Stomach smooth muscle (tissue), 2 donors: ENCODE measurements at regions not wholly inside any gene's neighbourhood (a gene's known extent, or its start where the extent isn't known, plus 50 kb on each side); places are given as distances from the start of the nearest gene placed in this dataset.

Experiments
- H3K27ac ChIP-seq: one replicate; pipeline ENCODE4 v1.7.0; 2013; ENCODE audit warnings: mild to moderate bottlenecking, low read length, inconsistent platforms
- H3K27me3 ChIP-seq, 2 donors: one replicate each; pipeline ENCODE4 v1.7.0; 2013; ENCODE audit warnings: low read length in 2 of 2; ENCODE audit not compliant: insufficient read depth in 2 of 2, control insufficient read depth in 1 of 2
- H3K36me3 ChIP-seq, 2 donors: one replicate each; pipeline ENCODE4 v1.7.0; 2013; ENCODE audit warnings: low read length in 2 of 2; ENCODE audit not compliant: control insufficient read depth in 2 of 2, insufficient read depth in 2 of 2
- H3K4me1 ChIP-seq: one replicate; pipeline ENCODE4 v1.7.0; 2013; ENCODE audit warnings: low read length; ENCODE audit not compliant: control insufficient read depth, insufficient read depth
- H3K4me3 ChIP-seq, 2 donors: one replicate each; pipeline ENCODE4 v1.7.0; 2013; ENCODE audit warnings: low read length in 2 of 2
- H3K9ac ChIP-seq, 2 donors: one replicate each; pipeline ENCODE4 v1.7.0; 2013; ENCODE audit warnings: low read length in 2 of 2, mild to moderate bottlenecking in 1 of 2
- H3K9me3 ChIP-seq, 2 donors: one replicate each; pipeline ENCODE4 v1.7.0; 2013; ENCODE audit warnings: low read length in 2 of 2; ENCODE audit not compliant: control insufficient read depth in 2 of 2
- donor health status: healthy.
- donor health status: Pancreatic carcinoma.

- no peak overlapping the region for H3K4me3 ChIP-seq
- H3K9ac ChIP-seq = no peak overlapping the region
- H3K4me1 ChIP-seq = peaks cover 6% of the 10 kb centered on the region
- no peaks in the 10 kb centered on the region for H3K36me3 ChIP-seq
- H3K27me3 ChIP-seq = no peaks in the 10 kb centered on the region
- no peaks in the 10 kb centered on the region for H3K9me3 ChIP-seq
- H3K27ac ChIP-seq = no peak overlapping the region
Measured at GRCh38 chr3:26064297-26064696, 274.4 kb downstream of the OXSM start.

GRCh38 chr3:26068890-26069289 lies 279.0 kb downstream of the OXSM start:
- H3K4me3 ChIP-seq = no peak overlapping the region
- H3K36me3 ChIP-seq = no peaks in the 10 kb centered on the region
- H3K27me3 ChIP-seq = no peaks in the 10 kb centered on the region
- H3K9me3 ChIP-seq = no peaks in the 10 kb centered on the region
- H3K4me1 ChIP-seq = peaks cover 6% of the 10 kb centered on the region
- no peak overlapping the region for H3K27ac ChIP-seq
- H3K9ac ChIP-seq = no peak overlapping the region

DNA sequence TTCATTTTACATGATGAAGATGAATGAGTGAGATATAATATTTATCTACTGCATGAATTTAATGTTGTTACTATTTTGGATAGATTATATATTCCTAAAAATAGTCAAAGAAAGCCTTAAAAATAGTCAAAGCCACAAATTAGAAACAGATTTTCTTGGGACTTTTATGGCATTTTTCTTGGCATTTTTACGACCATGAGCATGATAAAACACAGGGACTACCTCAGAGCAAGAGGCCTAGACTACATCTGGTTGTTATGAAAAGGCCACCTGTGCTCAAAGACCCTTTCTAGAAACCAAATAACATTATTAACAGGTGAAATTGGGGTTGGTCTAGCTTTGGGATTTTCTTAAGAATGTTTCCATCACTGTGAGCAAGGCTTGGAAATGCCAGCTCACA lies 281.0 kb downstream of the OXSM start:
- H3K4me3 ChIP-seq = no peak overlapping the region
- no peaks in the 10 kb centered on the region for H3K36me3 ChIP-seq
- H3K4me1 ChIP-seq = peaks cover 6% of the 10 kb centered on the region
- no peak overlapping the region for H3K27ac ChIP-seq
- H3K27me3 ChIP-seq = no peaks in the 10 kb centered on the region
- H3K9me3 ChIP-seq = no peaks in the 10 kb centered on the region
- H3K9ac ChIP-seq = no peak overlapping the region

- H3K4me1 ChIP-seq = no peaks in the 10 kb centered on the region
Measured at GRCh38 chr3:26074080-26074479, 284.2 kb downstream of the OXSM start.

GRCh38 chr3:26078539-26078938 lies 288.6 kb downstream of the OXSM start:
- peaks cover 1% of the 10 kb centered on the region for H3K4me1 ChIP-seq
- no peak overlapping the region for H3K27ac ChIP-seq
- no peak overlapping the region for H3K4me3 ChIP-seq
- no peak overlapping the region for H3K9ac ChIP-seq
- H3K36me3 ChIP-seq = no peaks in the 10 kb centered on the region
- H3K27me3 ChIP-seq = no peaks in the 10 kb centered on the region
- H3K9me3 ChIP-seq = no peaks in the 10 kb centered on the region

More at GRCh38 chr3:26074080-26074479, 284.2 kb downstream of the OXSM start:
- no peaks in the 10 kb centered on the region for H3K27me3 ChIP-seq
- no peaks in the 10 kb centered on the region for H3K36me3 ChIP-seq
- no peak overlapping the region for H3K9ac ChIP-seq
- H3K27ac ChIP-seq = no peak overlapping the region
- no peaks in the 10 kb centered on the region for H3K9me3 ChIP-seq
- no peak overlapping the region for H3K4me3 ChIP-seq

GRCh38 chr3:26081166-26081565 lies 291.3 kb downstream of the OXSM start:
- Histone ChIP-seq H3K36me3 (no peaks in the 10 kb centered on the region), H3K4me3 (no peak overlapping the region), H3K27ac (no peak overlapping the region), H3K9ac (no peak overlapping the region), H3K9me3 (no peaks in the 10 kb centered on the region), H3K27me3 (no peaks in the 10 kb centered on the region), H3K4me1 (peaks cover 2% of the 10 kb centered on the region)

- Histone ChIP-seq H3K27me3 (no peaks in the 10 kb centered on the region), H3K9me3 (no peaks in the 10 kb centered on the region), H3K36me3 (no peaks in the 10 kb centered on the region), H3K4me3 (no peak overlapping the region), H3K9ac (no peak overlapping the region), H3K4me1 (peaks cover 2% of the 10 kb centered on the region), H3K27ac (no peak overlapping the region)
Measured at GRCh38 chr3:26081806-26082205, 291.9 kb downstream of the OXSM start.

DNA sequence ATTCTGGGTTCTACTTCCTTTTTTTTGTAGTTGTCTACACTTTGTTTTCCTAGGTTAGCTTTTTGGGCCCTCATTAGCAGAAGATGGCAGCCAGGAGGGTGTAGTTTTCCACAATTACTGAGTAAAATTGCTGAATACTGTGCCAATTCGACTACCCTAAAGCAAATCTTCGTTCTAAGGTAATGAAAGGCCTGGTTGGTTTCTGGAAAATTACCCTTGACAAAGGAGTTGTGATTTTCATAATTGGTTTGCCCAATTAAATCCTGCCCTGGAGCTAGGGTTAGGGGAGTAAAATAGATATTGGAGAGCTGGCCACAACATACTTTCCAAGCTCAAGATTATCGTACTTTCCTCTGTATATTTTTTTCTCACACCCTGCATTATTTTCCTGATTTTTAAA lies 293.0 kb downstream of the OXSM start:
- Histone ChIP-seq H3K4me1 (peaks cover 2% of the 10 kb centered on the region), H3K4me3 (no peak overlapping the region), H3K9me3 (peaks cover 0 to 5% of the 10 kb centered on the region in 2 donors), H3K36me3 (no peaks in the 10 kb centered on the region), H3K27me3 (no peaks in the 10 kb centered on the region), H3K27ac (no peak overlapping the region), H3K9ac (no peak overlapping the region)

DNA sequence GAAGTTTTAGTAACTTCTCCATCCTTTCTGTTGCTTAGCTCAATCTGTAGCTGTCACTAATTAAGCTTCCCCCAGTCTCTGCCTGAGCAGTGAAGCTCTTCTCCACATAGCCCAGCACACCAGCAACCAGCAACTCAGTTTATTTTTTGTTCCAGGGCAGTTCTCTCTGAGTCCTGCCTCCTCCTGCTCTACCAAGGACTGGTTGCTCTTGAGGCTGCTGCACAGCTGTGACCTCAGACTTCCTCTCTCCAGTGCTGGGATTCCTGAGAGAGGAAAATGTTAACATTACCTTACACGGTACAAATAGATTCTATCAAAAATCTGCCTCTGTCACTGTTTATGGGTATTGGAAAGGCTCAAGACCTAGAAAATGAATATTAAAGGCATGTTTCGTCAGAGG lies 294.7 kb downstream of the OXSM start:
- Histone ChIP-seq H3K4me3 (no peak overlapping the region), H3K27me3 (no peaks in the 10 kb centered on the region), H3K9ac (no peak overlapping the region), H3K36me3 (no peaks in the 10 kb centered on the region), H3K9me3 (peaks cover 0 to 5% of the 10 kb centered on the region in 2 donors), H3K27ac (peak overlapping the region; percentile 37), H3K4me1 (peaks cover 2% of the 10 kb centered on the region)

DNA sequence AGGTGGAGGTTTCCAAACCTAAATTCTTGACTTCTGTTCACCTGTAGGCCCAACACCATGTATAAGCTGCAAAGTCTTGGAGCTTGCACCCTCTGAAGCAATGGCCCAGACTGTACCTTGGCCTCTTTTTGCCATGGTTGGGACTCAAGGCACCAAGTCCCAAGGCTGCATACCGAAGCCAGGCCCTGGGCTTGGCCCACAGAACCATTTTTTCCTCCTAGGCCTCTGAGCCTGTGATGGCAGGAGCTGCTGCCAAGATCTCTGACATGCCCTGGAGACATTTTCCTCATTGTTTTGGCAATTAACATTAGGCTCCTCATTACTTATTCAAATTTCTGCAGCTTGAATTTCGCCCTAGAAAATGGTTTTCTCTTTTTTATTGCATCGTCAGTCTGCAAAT lies 297.9 kb downstream of the OXSM start:
- Histone ChIP-seq H3K4me1 (peaks cover 2% of the 10 kb centered on the region), H3K9ac (no peak overlapping the region), H3K27me3 (no peaks in the 10 kb centered on the region), H3K9me3 (peaks cover 0 to 5% of the 10 kb centered on the region in 2 donors), H3K36me3 (no peaks in the 10 kb centered on the region), H3K27ac (no peak overlapping the region), H3K4me3 (no peak overlapping the region)

GRCh38 chr3:26089249-26089648 lies 299.4 kb downstream of the OXSM start:
- no peak overlapping the region for H3K4me3 ChIP-seq
- H3K4me1 ChIP-seq = no peaks in the 10 kb centered on the region
- no peak overlapping the region for H3K9ac ChIP-seq
- no peaks in the 10 kb centered on the region for H3K36me3 ChIP-seq
- no peak overlapping the region for H3K27ac ChIP-seq
- peaks cover 0 to 5% of the 10 kb centered on the region in 2 donors for H3K9me3 ChIP-seq
- no peaks in the 10 kb centered on the region for H3K27me3 ChIP-seq
